Trophoblast cell (in vitro differentiated cells and primary cell): ENCODE measurements at regions not wholly inside any gene's neighbourhood (a gene's known extent, or its start where the extent isn't known, plus 50 kb on each side); places are given as distances from the start of the nearest gene placed in this dataset.

Experiments used
- DNase-seq, 2 donors: peaks; one replicate each; pipeline ENCODE4 v3.0.0-alpha.2; 2016
- H2AFZ ChIP-seq: 2 replicates; pipeline ENCODE4 v1.6.1; 2013; ENCODE audit warnings: low read length, moderate library complexity, mild to moderate bottlenecking; ENCODE audit not compliant: insufficient read depth, poor library complexity
- H2AK5ac ChIP-seq: 2 replicates; pipeline ENCODE4 v1.6.1; 2013; ENCODE audit warnings: mild to moderate bottlenecking, low read length
- H2BK120ac ChIP-seq: 2 replicates; pipeline ENCODE4 v1.6.1; 2013; ENCODE audit warnings: low read length, mild to moderate bottlenecking, moderate library complexity; ENCODE audit not compliant: insufficient read depth, poor library complexity
- H2BK12ac ChIP-seq: 2 replicates; pipeline ENCODE4 v1.6.1; 2013; ENCODE audit warnings: mild to moderate bottlenecking, low read length, moderate library complexity
- H2BK5ac ChIP-seq: 2 replicates; pipeline ENCODE4 v1.6.1; 2013; ENCODE audit warnings: low read length, low read depth, moderate library complexity, mild to moderate bottlenecking; ENCODE audit not compliant: poor library complexity
- H3K14ac ChIP-seq: 2 replicates; pipeline ENCODE4 v1.6.1; 2013; ENCODE audit warnings: mild to moderate bottlenecking, low read length
- H3K18ac ChIP-seq: 2 replicates; pipeline ENCODE4 v1.6.1; 2013; ENCODE audit warnings: mild to moderate bottlenecking, low read length
- H3K23ac ChIP-seq: 2 replicates; pipeline ENCODE4 v1.6.1; 2013; ENCODE audit warnings: low read length
- H3K27ac ChIP-seq: 2 replicates; pipeline ENCODE4 v1.5.1; 2013; ENCODE audit warnings: low read depth, mild to moderate bottlenecking, inconsistent platforms, low read length, moderate library complexity
- H3K27me3 ChIP-seq: 2 replicates; pipeline ENCODE4 v1.6.1; 2013; ENCODE audit warnings: inconsistent platforms, mild to moderate bottlenecking, low read length, moderate library complexity; ENCODE audit not compliant: insufficient read depth
- H3K36me3 ChIP-seq, 2 experiments: 1 replicate in 1 of 2; 2 replicates in 1 of 2; pipeline ENCODE4 v1.6.1; 2013; ENCODE audit warnings: low read length in 2 of 2, mild to moderate bottlenecking in 2 of 2, moderate library complexity in 1 of 2; ENCODE audit not compliant: insufficient read depth in 2 of 2, control insufficient read depth in 1 of 2
- H3K4ac ChIP-seq: 2 replicates; pipeline ENCODE4 v1.6.1; 2013; ENCODE audit warnings: low read depth, mild to moderate bottlenecking, low read length, moderate library complexity
- H3K4me1 ChIP-seq, 2 experiments: 1 replicate in 1 of 2; 2 replicates in 1 of 2; pipeline ENCODE4 v1.6.1; 2013; ENCODE audit warnings: low read length in 2 of 2, mild to moderate bottlenecking in 2 of 2, moderate library complexity in 1 of 2; ENCODE audit not compliant: insufficient read depth in 2 of 2, control insufficient read depth in 1 of 2
- H3K4me2 ChIP-seq: 2 replicates; pipeline ENCODE4 v1.6.1; 2013; ENCODE audit warnings: inconsistent platforms, mild to moderate bottlenecking, low read length, moderate library complexity
- H3K4me3 ChIP-seq: 2 replicates; pipeline ENCODE4 v1.5.1; 2013; ENCODE audit warnings: mild to moderate bottlenecking, low read depth, low read length, inconsistent platforms
- H3K79me1 ChIP-seq: one replicate; pipeline ENCODE4 v1.6.1; 2013; ENCODE audit warnings: low read length
- H3K79me2 ChIP-seq: 2 replicates; pipeline ENCODE4 v1.6.1; 2013; ENCODE audit warnings: low read length, mild to moderate bottlenecking; ENCODE audit not compliant: control insufficient read depth, insufficient read depth, poor library complexity
- H3K9ac ChIP-seq: 2 replicates; pipeline ENCODE4 v1.6.1; 2013; ENCODE audit warnings: mild to moderate bottlenecking, low read length
- H3K9me3 ChIP-seq: 2 replicates; pipeline ENCODE4 v1.6.1; 2013; ENCODE audit warnings: low read depth, mild to moderate bottlenecking, control low read depth, inconsistent platforms, low read length; ENCODE audit not compliant: insufficient read depth
- H4K12ac ChIP-seq: 2 replicates; pipeline ENCODE4 v1.6.1; 2013; ENCODE audit warnings: low read depth, mild to moderate bottlenecking, low read length, moderate library complexity
- H4K8ac ChIP-seq: 2 replicates; pipeline ENCODE4 v1.6.1; 2013; ENCODE audit warnings: low read depth, mild to moderate bottlenecking, low read length, moderate library complexity
- H4K91ac ChIP-seq: one replicate; pipeline ENCODE4 v1.6.1; 2013; ENCODE audit warnings: low read depth, mild to moderate bottlenecking, low read length, moderate library complexity
- WGBS: extraction: QIAGEN DNeasy Blood & Tissue Kit; methylation state at CpG from one replicate; pipeline ENCODE4 v1.1.7; 2013; ENCODE audit warnings: missing lambda C conversion rate; ENCODE audit not compliant: insufficient read length, insufficient coverage; ENCODE audit errors: extremely low coverage; 5-methylcytosine and 5-hydroxymethylcytosine counted together

- H3K4ac ChIP-seq: no peak overlapping the region
- H4K91ac ChIP-seq: no peak overlapping the region
- H3K4me1 ChIP-seq: no peaks in the 10 kb centered on the region
- H3K27me3 ChIP-seq: no peaks in the 10 kb centered on the region
- no peak overlapping the region for H3K27ac ChIP-seq
- H3K4me3 ChIP-seq: no peak overlapping the region
- H3K14ac ChIP-seq: no peak overlapping the region
- no peaks in the 10 kb centered on the region for H3K9me3 ChIP-seq
- no peak overlapping the region for H2BK12ac ChIP-seq
- no peaks in the 10 kb centered on the region for H3K79me2 ChIP-seq
- no peak overlapping the region for H3K23ac ChIP-seq
- H2AFZ ChIP-seq: no peak overlapping the region
- H2BK120ac ChIP-seq: no peak overlapping the region
- no peak for DNase-seq
- no peak overlapping the region for H2AK5ac ChIP-seq
- H3K4me2 ChIP-seq: no peak overlapping the region
- no peak overlapping the region for H4K12ac ChIP-seq
- H3K18ac ChIP-seq: no peak overlapping the region
- no peaks in the 10 kb centered on the region for H3K36me3 ChIP-seq
- no CpG with 5 or more reads among the region's 5 CpGs for WGBS
- no peak overlapping the region for H2BK5ac ChIP-seq
- no peaks in the 10 kb centered on the region for H3K79me1 ChIP-seq
- no peak overlapping the region for H4K8ac ChIP-seq
- no peak overlapping the region for H3K9ac ChIP-seq
Measured at GRCh38 chr6:164690241-164690640, 619.2 kb downstream of the C6orf118 start.

- WGBS: no CpG with 5 or more reads among the region's 6 CpGs
- Histone ChIP-seq H3K23ac (no peak overlapping the region), H4K12ac (no peak overlapping the region), H3K36me3 (no peaks in the 10 kb centered on the region), H3K4ac (no peak overlapping the region), H3K4me2 (no peak overlapping the region), H3K18ac (no peak overlapping the region), H3K4me1 (no peaks in the 10 kb centered on the region), H3K79me2 (no peaks in the 10 kb centered on the region), H2BK120ac (no peak overlapping the region), H3K27me3 (no peaks in the 10 kb centered on the region), H4K8ac (no peak overlapping the region), H2AFZ (no peak overlapping the region), H3K79me1 (no peaks in the 10 kb centered on the region), H3K9me3 (no peaks in the 10 kb centered on the region), H3K14ac (no peak overlapping the region), H4K91ac (no peak overlapping the region), H3K27ac (no peak overlapping the region), H2BK5ac (no peak overlapping the region), H2BK12ac (no peak overlapping the region), H2AK5ac (no peak overlapping the region), H3K4me3 (no peak overlapping the region), H3K9ac (no peak overlapping the region)
- DNase-seq: peak; percentile 77 to 90
Measured at GRCh38 chr6:164665328-164665727, 644.1 kb downstream of the C6orf118 start.

- WGBS: no CpG with 5 or more reads among the region's 5 CpGs
- Histone ChIP-seq H3K9ac (no peak overlapping the region), H2BK120ac (no peak overlapping the region)
Measured at GRCh38 chr6:164663634-164664033, 645.8 kb downstream of the C6orf118 start.

GRCh38 chr6:164661716-164662115, 647.7 kb downstream of the C6orf118 start:
- no peak for DNase-seq
- no peak overlapping the region for H3K4me2 ChIP-seq
- H2BK12ac ChIP-seq: no peak overlapping the region
- no peak overlapping the region for H2BK120ac ChIP-seq
- H3K79me2 ChIP-seq: no peaks in the 10 kb centered on the region
- H2BK5ac ChIP-seq: no peak overlapping the region
- no peak overlapping the region for H4K91ac ChIP-seq
- no peak overlapping the region for H4K12ac ChIP-seq
- no peak overlapping the region for H3K18ac ChIP-seq
- H3K27me3 ChIP-seq: no peaks in the 10 kb centered on the region
- no peak overlapping the region for H3K14ac ChIP-seq
- H3K4ac ChIP-seq: no peak overlapping the region
- H2AK5ac ChIP-seq: no peak overlapping the region
- no peaks in the 10 kb centered on the region for H3K36me3 ChIP-seq
- H3K9ac ChIP-seq: no peak overlapping the region
- no peaks in the 10 kb centered on the region for H3K4me1 ChIP-seq
- H3K23ac ChIP-seq: no peak overlapping the region
- no peak overlapping the region for H3K27ac ChIP-seq
- H4K8ac ChIP-seq: no peak overlapping the region
- no peaks in the 10 kb centered on the region for H3K79me1 ChIP-seq
- no peaks in the 10 kb centered on the region for H3K9me3 ChIP-seq
- WGBS: no CpG with 5 or more reads among the region's 3 CpGs
- H2AFZ ChIP-seq: no peak overlapping the region
- H3K4me3 ChIP-seq: no peak overlapping the region

More at GRCh38 chr6:164663634-164664033, 645.8 kb downstream of the C6orf118 start:
- no peak overlapping the region for H3K4me2 ChIP-seq
- H2BK5ac ChIP-seq: no peak overlapping the region
- H3K4ac ChIP-seq: no peak overlapping the region
- H3K4me3 ChIP-seq: no peak overlapping the region
- no peak overlapping the region for H3K27ac ChIP-seq
- H3K23ac ChIP-seq: no peak overlapping the region
- H3K79me2 ChIP-seq: no peaks in the 10 kb centered on the region
- no peak overlapping the region for H3K18ac ChIP-seq
- H3K9me3 ChIP-seq: no peaks in the 10 kb centered on the region
- H3K36me3 ChIP-seq: no peaks in the 10 kb centered on the region
- H3K27me3 ChIP-seq: no peaks in the 10 kb centered on the region
- no peak overlapping the region for H2BK12ac ChIP-seq
- H2AK5ac ChIP-seq: no peak overlapping the region
- H3K4me1 ChIP-seq: no peaks in the 10 kb centered on the region
- no peaks in the 10 kb centered on the region for H3K79me1 ChIP-seq
- no peak overlapping the region for H4K8ac ChIP-seq
- no peak overlapping the region for H2AFZ ChIP-seq
- no peak overlapping the region for H4K12ac ChIP-seq
- no peak for DNase-seq
- no peak overlapping the region for H3K14ac ChIP-seq
- H4K91ac ChIP-seq: no peak overlapping the region
